HepG2 (cell line): ENCODE measurements at regions not wholly inside any gene's neighbourhood (a gene's known extent, or its start where the extent isn't known, plus 50 kb on each side); places are given as distances from the start of the nearest gene placed in this dataset.

Source experiments
- IRF2 ChIP-seq: IDR thresholded peaks from 2 replicates; pipeline ENCODE4 v1.6.1; 2018; ENCODE audit warnings: missing genetic modification reagents, missing compliant biosample characterization
- KLF16 ChIP-seq, 2 experiments: sonication (generic) in 1 of 2; formaldehyde crosslinking in 1 of 2; IDR thresholded peaks; 2 replicates each; pipeline versions ENCODE4 v1.6.1 to v1.8.0; 2016 to 2023; ENCODE audit warnings: missing genetic modification reagents in 2 of 2, missing compliant biosample characterization in 1 of 2
- MED13 ChIP-seq: sonication (generic); formaldehyde crosslinking; IDR thresholded peaks from 2 replicates; pipeline ENCODE4 v1.5.0; 2020; ENCODE audit warnings: missing genetic modification reagents
- REST ChIP-seq, 2 experiments: IDR thresholded peaks; 2 replicates each; pipeline ENCODE4 v1.6.1; 2011 to 2012; ENCODE audit warnings: low read length in 2 of 2, borderline replicate concordance in 1 of 2, low read depth in 1 of 2, mild to moderate bottlenecking in 1 of 2, moderate library complexity in 1 of 2
- RFX1 ChIP-seq: fragments of 450-650 bp; IDR thresholded peaks from 2 replicates; pipeline ENCODE4 v1.6.1; 2017
- TARDBP ChIP-seq: sonication (generic); formaldehyde crosslinking; IDR thresholded peaks from 2 replicates; pipeline ENCODE4 v1.8.0; 2022; ENCODE audit warnings: mild to moderate bottlenecking, missing genetic modification reagents

GRCh38 chr2:175686002-175686401 lies 316.1 kb downstream of the LNPK start:
- TF ChIP-seq KLF16 (CRISPR knock-in tag; IDR thresholded peaks at IDR 0.05) (no peak), TARDBP (CRISPR knock-in tag) (no peak), RFX1 (no peak), IRF2 (CRISPR knock-in tag) (no peak), REST (IDR thresholded peaks at IDR 0.05; ENCODE audit: borderline replicate concordance in 1 of 2, low read depth in 1 of 2, low read length in 2 of 2) (no peak), MED13 (no peak)
